Activated CD8-positive, alpha-beta T cell treated with anti-CD3 and anti-CD28 coated beads for 36 hours (primary cell): ENCODE measurements at regions not wholly inside any gene's neighbourhood (a gene's known extent, or its start where the extent isn't known, plus 50 kb on each side); places are given as distances from the start of the nearest gene placed in this dataset.

Source experiments
- ATAC-seq: fragments of 200-7000 bp; cut with Tn5 transposase; one replicate; pipeline ENCODE4 v1.10.0; 2021; ENCODE audit warnings: mild to moderate bottlenecking, moderate library complexity
- CTCF ChIA-PET: fragments of 350-600 bp; sonication (Branson Sonifier 250); formaldehyde crosslinking; loops from one replicate; lab custom pipeline; 2021; ENCODE audit warnings: antibody characterized with exemption; lab: Charles Lee
- POLR2A ChIA-PET: fragments of 350-600 bp; sonication (Branson Sonifier 250); formaldehyde crosslinking; loops from one replicate; lab custom pipeline; 2021; ENCODE audit warnings: antibody characterized with exemption; lab: Charles Lee
- DNase-seq: peaks from one replicate; pipeline ENCODE4 v3.0.0-alpha.2; 2020
- H3K27ac Mint-ChIP-seq: one replicate; pipeline ENCODE4 v1.8.0; 2021; ENCODE audit warnings: mild to moderate bottlenecking, mixed read lengths
- H3K27me3 Mint-ChIP-seq: one replicate; pipeline ENCODE4 v1.8.0; 2021; ENCODE audit warnings: mixed read lengths
- H3K36me3 Mint-ChIP-seq: one replicate; pipeline ENCODE4 v1.8.0; 2021; ENCODE audit warnings: low read depth, mixed read lengths
- H3K4me1 Mint-ChIP-seq: one replicate; pipeline ENCODE4 v1.8.0; 2021; ENCODE audit warnings: low read depth, mixed read lengths
- H3K4me3 Mint-ChIP-seq: one replicate; pipeline ENCODE4 v1.8.0; 2021; ENCODE audit warnings: mild to moderate bottlenecking, moderate library complexity, mixed read lengths
- H3K9me3 Mint-ChIP-seq: one replicate; pipeline ENCODE4 v1.8.0; 2021; ENCODE audit warnings: mixed read lengths
- intact Hi-C: fragments of 100-400 bp; cut with micrococcal nuclease; formaldehyde crosslinking; loops from one replicate; pipeline ENCODE4 v1.10.0; 2022
- TF ChIP-seq, protein P1 (sequence below): fragments of 200-600 bp; IDR thresholded peaks from one replicate; pipeline ENCODE4 v1.8.0; 2022; ENCODE audit warnings: antibody characterized with exemption, mild to moderate bottlenecking

DNA sequence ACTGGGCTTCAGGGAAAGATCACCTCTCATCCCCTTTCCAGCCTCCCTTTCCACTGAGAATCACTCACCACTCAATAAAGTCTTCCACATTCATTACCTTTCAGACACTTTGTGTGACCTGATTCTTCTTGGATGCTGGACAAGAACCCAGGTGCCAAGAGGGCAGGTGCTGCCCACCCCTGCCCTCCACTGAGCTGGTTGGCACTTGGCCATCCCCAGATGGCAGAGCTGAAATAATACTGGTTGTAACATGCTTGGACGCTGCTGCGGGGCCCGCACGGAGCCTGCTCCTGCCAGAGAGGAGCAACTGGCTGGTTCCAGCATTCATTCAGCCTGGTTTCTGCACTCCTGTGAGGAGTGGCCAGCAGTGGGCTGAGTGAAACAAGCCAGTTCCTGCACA lies 386.7 kb upstream of the CCDC196 start:
- ChIA-PET POLR2A (no interaction called here), CTCF (no interaction called here)
- TF ChIP-seq, protein P1, sequence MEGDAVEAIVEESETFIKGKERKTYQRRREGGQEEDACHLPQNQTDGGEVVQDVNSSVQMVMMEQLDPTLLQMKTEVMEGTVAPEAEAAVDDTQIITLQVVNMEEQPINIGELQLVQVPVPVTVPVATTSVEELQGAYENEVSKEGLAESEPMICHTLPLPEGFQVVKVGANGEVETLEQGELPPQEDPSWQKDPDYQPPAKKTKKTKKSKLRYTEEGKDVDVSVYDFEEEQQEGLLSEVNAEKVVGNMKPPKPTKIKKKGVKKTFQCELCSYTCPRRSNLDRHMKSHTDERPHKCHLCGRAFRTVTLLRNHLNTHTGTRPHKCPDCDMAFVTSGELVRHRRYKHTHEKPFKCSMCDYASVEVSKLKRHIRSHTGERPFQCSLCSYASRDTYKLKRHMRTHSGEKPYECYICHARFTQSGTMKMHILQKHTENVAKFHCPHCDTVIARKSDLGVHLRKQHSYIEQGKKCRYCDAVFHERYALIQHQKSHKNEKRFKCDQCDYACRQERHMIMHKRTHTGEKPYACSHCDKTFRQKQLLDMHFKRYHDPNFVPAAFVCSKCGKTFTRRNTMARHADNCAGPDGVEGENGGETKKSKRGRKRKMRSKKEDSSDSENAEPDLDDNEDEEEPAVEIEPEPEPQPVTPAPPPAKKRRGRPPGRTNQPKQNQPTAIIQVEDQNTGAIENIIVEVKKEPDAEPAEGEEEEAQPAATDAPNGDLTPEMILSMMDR = no peak
- H3K36me3 Mint-ChIP-seq = no peaks in the 10 kb centered on the region
- no peaks in the 10 kb centered on the region for H3K9me3 Mint-ChIP-seq
- no peak overlapping the region for H3K27ac Mint-ChIP-seq
- H3K27me3 Mint-ChIP-seq = peaks cover 4% of the 10 kb centered on the region
- intact Hi-C loops = no loop called here
- no peak overlapping the region for H3K4me3 Mint-ChIP-seq
- DNase-seq (no peak), ATAC-seq (no peak)
- H3K4me1 Mint-ChIP-seq = no peaks in the 10 kb centered on the region

DNA sequence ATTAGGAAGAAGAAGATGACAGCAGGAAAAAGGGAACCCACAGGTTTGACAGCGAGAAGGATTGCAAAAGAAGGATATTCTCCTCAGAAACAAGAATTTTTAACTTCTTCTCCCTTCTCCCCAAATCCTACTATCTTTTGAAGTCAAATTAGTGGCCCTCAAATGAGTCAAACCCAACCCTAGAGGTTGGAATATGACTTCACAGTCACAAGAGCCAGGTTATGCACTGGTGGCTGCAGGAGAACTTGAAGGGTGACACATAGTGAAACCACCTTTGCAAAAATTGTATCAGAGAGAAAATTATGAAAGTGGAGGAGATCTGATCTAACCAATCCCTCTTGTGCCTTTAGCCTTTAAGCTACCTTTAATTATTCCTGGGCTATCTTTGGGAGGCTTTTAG lies 386.2 kb upstream of the CCDC196 start:
- Mint-ChIP-seq H3K27ac (no peak overlapping the region), H3K36me3 (no peaks in the 10 kb centered on the region), H3K4me3 (no peak overlapping the region), H3K4me1 (no peaks in the 10 kb centered on the region), H3K9me3 (no peaks in the 10 kb centered on the region), H3K27me3 (peaks cover 4% of the 10 kb centered on the region)
- POLR2A ChIA-PET = no interaction called here
- intact Hi-C loops = no loop called here
- peak; percentile 61 for ATAC-seq
- peak; percentile 8 for DNase-seq
- TF ChIP-seq, protein P1 = no peak
- CTCF ChIA-PET = no interaction called here

DNA sequence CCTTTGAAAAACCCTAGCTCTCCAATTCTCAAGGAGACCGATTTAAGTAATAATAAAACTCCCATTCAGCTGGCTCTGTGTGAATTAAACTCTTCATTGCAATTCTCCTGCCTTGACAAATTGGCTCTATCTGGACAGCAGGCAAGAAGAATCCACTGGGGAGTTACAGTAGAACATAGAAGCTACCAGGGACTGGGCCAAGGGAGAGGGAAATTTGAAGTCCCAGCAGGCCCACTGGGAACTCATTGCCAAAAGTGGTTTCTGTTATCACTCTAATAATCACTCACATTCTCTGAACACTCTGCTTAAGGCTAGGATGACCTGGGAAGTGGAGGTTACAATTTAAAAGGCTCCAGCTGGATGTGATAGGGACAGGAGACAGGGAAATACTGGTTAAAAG lies 384.5 kb upstream of the CCDC196 start:
- no peak overlapping the region for H3K27ac Mint-ChIP-seq
- intact Hi-C loops = no loop called here
- ATAC-seq (no peak), DNase-seq (no peak)
- no peaks in the 10 kb centered on the region for H3K9me3 Mint-ChIP-seq
- CTCF ChIA-PET = no interaction called here
- H3K27me3 Mint-ChIP-seq = peaks cover 4% of the 10 kb centered on the region
- no peaks in the 10 kb centered on the region for H3K4me1 Mint-ChIP-seq
- H3K4me3 Mint-ChIP-seq = no peak overlapping the region
- POLR2A ChIA-PET = no interaction called here
- TF ChIP-seq, protein P1 = no peak
- H3K36me3 Mint-ChIP-seq = no peaks in the 10 kb centered on the region

DNA sequence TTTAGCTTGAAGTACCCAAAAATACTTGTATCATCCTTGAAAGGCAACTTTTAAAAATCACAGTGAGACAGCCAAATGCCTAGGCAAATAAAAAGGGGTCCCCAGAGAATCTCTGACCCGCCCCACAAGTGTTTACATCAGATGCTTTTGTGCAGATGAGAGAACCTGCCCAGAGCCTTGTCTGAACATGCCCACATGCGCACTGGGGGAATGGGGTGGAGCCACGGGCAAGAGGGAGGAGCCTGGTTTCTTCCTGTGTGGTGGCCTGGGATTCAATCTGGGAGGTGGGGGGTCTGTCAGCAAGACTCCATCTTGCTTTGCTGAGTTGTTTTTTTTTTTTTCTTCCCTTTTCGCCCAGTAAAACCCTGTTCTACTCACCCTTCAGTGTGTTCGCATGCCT lies 381.7 kb upstream of the CCDC196 start:
- no peak overlapping the region for H3K27ac Mint-ChIP-seq
- DNase-seq (no peak), ATAC-seq (no peak)
- no peak overlapping the region for H3K4me3 Mint-ChIP-seq
- POLR2A ChIA-PET = no interaction called here
- H3K27me3 Mint-ChIP-seq = peaks cover 4% of the 10 kb centered on the region
- no peaks in the 10 kb centered on the region for H3K36me3 Mint-ChIP-seq
- TF ChIP-seq, protein P1 = no peak
- intact Hi-C loops = no loop called here
- CTCF ChIA-PET = no interaction called here
- H3K9me3 Mint-ChIP-seq = no peaks in the 10 kb centered on the region
- H3K4me1 Mint-ChIP-seq = no peaks in the 10 kb centered on the region

DNA sequence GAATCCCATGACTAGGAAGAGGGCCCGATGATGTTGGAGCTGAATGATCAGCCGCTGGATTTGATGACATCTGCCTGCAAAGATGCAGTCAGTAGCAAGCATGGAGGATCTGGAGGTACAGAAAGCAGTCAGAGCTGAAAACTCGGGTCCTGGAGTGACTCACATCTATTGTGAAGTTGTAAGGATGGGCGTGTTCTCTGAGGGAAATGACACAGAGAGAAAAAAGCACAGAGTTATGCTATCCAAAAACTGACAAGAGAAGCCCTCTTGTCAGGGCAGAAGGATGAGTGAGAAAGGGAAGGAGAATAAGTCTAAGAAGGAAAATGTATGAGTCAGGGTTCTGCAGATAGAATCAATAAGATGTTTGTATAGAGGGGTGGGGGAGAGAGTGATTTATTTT lies 380.4 kb upstream of the CCDC196 start:
- ChIA-PET CTCF (no interaction called here), POLR2A (no interaction called here)
- no peaks in the 10 kb centered on the region for H3K9me3 Mint-ChIP-seq
- no peak overlapping the region for H3K27ac Mint-ChIP-seq
- H3K4me1 Mint-ChIP-seq = no peaks in the 10 kb centered on the region
- DNase-seq (no peak), ATAC-seq (peak; percentile 66)
- intact Hi-C loops = no loop called here
- peaks cover 4% of the 10 kb centered on the region for H3K27me3 Mint-ChIP-seq
- H3K4me3 Mint-ChIP-seq = no peak overlapping the region
- H3K36me3 Mint-ChIP-seq = no peaks in the 10 kb centered on the region
- TF ChIP-seq, protein P1 = no peak
